Panc1 (cell line): ENCODE measurements at regions not wholly inside any gene's neighbourhood (a gene's known extent, or its start where the extent isn't known, plus 50 kb on each side); places are given as distances from the start of the nearest gene placed in this dataset.

Source experiments
- ATAC-seq: fragments of 200-7000 bp; cut with Tn5 transposase; 2 replicates; pipeline ENCODE4 v1.9.1; 2020; ENCODE audit warnings: mild to moderate bottlenecking, moderate library complexity
- BruUV-seq: library from RNA; stranded (reverse); fragments of 400-500 nt; replicated peaks from 2 replicates; lab custom pipeline; 2021; lab: Mats Ljungman, UMichigan
- CTCF ChIA-PET: fragments of 300-600 bp; sonication (Branson Sonifier 250); formaldehyde crosslinking; loops from one replicate; lab custom pipeline; 2022; ENCODE audit warnings: antibody characterized with exemption; lab: Charles Lee
- POLR2A ChIA-PET: fragments of 300-600 bp; sonication (Branson Sonifier 250); formaldehyde crosslinking; loops from one replicate; lab custom pipeline; 2022; ENCODE audit warnings: antibody characterized with exemption; lab: Charles Lee
- DNase-seq: peaks from one replicate; pipeline ENCODE4 v3.0.0-alpha.2; 2010; ENCODE audit warnings: low read depth, low spot score
- H3K27ac ChIP-seq: 2 replicates; pipeline ENCODE4 v1.5.1; 2011; ENCODE audit warnings: mild to moderate bottlenecking, low read length, inconsistent platforms
- H3K27me3 ChIP-seq: fragments of 200-500 bp; sonication (Bioruptor generic); 2 replicates; pipeline ENCODE4 v1.6.0; 2014; ENCODE audit warnings: low read length, inconsistent platforms; ENCODE audit not compliant: control insufficient read depth, insufficient read depth
- H3K36me3 ChIP-seq: fragments of 200-500 bp; sonication (Bioruptor generic); 2 replicates; pipeline ENCODE4 v1.5.1; 2014; ENCODE audit warnings: inconsistent platforms, mild to moderate bottlenecking, low read length, moderate library complexity; ENCODE audit not compliant: control insufficient read depth, insufficient read depth
- H3K4me1 ChIP-seq: 2 replicates; pipeline ENCODE4 v1.5.1; 2011; ENCODE audit warnings: inconsistent platforms, mild to moderate bottlenecking, low read length, moderate library complexity; ENCODE audit not compliant: control insufficient read depth, insufficient read depth
- H3K4me3 ChIP-seq, 2 experiments: 2 replicates each; pipeline ENCODE4 v1.5.1; 2011 to 2012; ENCODE audit warnings: low read depth in 2 of 2, low read length in 2 of 2, mild to moderate bottlenecking in 2 of 2, inconsistent platforms in 1 of 2, moderate library complexity in 1 of 2
- H3K9me3 ChIP-seq: fragments of 200-500 bp; sonication (Bioruptor generic); 2 replicates; pipeline ENCODE4 v1.5.1; 2014; ENCODE audit warnings: low read depth, mild to moderate bottlenecking, inconsistent platforms, low read length, moderate library complexity; ENCODE audit not compliant: control insufficient read depth, insufficient read depth
- POLR2AphosphoS5 ChIP-seq: IDR thresholded peaks from 2 replicates; pipeline ENCODE4 v1.6.1; 2012; ENCODE audit warnings: mild to moderate bottlenecking, low read depth, low read length, moderate library complexity
- REST ChIP-seq, 2 experiments: IDR thresholded peaks; 2 replicates each; pipeline ENCODE4 v1.6.1; 2011 to 2012; ENCODE audit warnings: low read depth in 2 of 2, control low read depth in 1 of 2, low read length in 1 of 2, mild to moderate bottlenecking in 1 of 2, moderate library complexity in 1 of 2; ENCODE audit not compliant: insufficient read depth in 1 of 2
- SIN3A ChIP-seq: IDR thresholded peaks from 2 replicates; pipeline ENCODE4 v1.6.1; 2012; ENCODE audit warnings: low read depth, mild to moderate bottlenecking, low read length, moderate library complexity, borderline replicate concordance; ENCODE audit not compliant: insufficient read depth
- TCF7L2 ChIP-seq: IDR thresholded peaks from 2 replicates; pipeline ENCODE4 v1.6.1; 2011; ENCODE audit warnings: mild to moderate bottlenecking, low read depth, low read length, inconsistent platforms
- in situ Hi-C: cut with HindIII; loops from 2 replicates; pipeline ENCODE4 v1.10.0; 2016; ENCODE audit warnings: low sequenced_read_pairs, low pct_unique_long_range_greater_than_20kb
- intact Hi-C: fragments of 100-400 bp; cut with micrococcal nuclease; formaldehyde crosslinking; loops from one replicate; pipeline ENCODE4 v1.10.0; 2022; ENCODE audit not compliant: unreplicated experiment
- TF ChIP-seq, protein P1 (sequence below): fragments of 450-650 bp; IDR thresholded peaks from 2 replicates; pipeline ENCODE4 v1.5.1; 2017; ENCODE audit warnings: mild to moderate bottlenecking

DNA sequence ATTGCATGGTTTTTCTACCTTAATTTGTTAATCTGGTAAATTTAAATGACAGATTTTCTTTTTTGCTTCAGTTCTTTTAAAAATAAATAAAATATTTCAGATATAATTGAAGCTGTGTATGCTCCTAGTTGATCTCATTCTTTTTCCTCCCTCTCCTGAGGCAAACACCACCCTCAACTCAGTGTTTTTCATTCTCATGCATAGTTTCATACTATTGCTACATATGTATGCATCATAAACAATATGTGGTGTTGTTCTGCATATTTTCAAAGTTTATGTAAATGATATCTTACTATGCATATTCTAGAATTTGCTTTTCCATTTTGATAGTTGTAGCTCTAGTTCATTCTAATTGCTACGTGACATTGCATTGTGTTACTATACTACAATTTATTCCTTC lies 257.2 kb upstream of the POU3F1 start:
- ChIA-PET POLR2A (no interaction called here), CTCF (no interaction called here)
- BruUV-seq = no TSS peak
- intact Hi-C loops = no loop called here
- TF ChIP-seq, protein P1, sequence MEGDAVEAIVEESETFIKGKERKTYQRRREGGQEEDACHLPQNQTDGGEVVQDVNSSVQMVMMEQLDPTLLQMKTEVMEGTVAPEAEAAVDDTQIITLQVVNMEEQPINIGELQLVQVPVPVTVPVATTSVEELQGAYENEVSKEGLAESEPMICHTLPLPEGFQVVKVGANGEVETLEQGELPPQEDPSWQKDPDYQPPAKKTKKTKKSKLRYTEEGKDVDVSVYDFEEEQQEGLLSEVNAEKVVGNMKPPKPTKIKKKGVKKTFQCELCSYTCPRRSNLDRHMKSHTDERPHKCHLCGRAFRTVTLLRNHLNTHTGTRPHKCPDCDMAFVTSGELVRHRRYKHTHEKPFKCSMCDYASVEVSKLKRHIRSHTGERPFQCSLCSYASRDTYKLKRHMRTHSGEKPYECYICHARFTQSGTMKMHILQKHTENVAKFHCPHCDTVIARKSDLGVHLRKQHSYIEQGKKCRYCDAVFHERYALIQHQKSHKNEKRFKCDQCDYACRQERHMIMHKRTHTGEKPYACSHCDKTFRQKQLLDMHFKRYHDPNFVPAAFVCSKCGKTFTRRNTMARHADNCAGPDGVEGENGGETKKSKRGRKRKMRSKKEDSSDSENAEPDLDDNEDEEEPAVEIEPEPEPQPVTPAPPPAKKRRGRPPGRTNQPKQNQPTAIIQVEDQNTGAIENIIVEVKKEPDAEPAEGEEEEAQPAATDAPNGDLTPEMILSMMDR = no peak
- TF ChIP-seq POLR2AphosphoS5 (no peak), SIN3A (no peak), REST (IDR thresholded peaks at IDR 0.05; ENCODE audit: insufficient read depth in 1 of 2, low read depth in 2 of 2, low read length in 1 of 2) (no peak), TCF7L2 (no peak)
- no peaks in the 10 kb centered on the region for H3K9me3 ChIP-seq
- in situ Hi-C loops = no loop called here
- H3K4me1 ChIP-seq = no peaks in the 10 kb centered on the region
- H3K4me3 ChIP-seq = no peak overlapping the region
- ATAC-seq (no peak), DNase-seq (no peak)
- H3K36me3 ChIP-seq = no peaks in the 10 kb centered on the region
- peaks cover 24% of the 10 kb centered on the region; the same call in 1 of the 2 replicates for H3K27me3 ChIP-seq
- no peak overlapping the region for H3K27ac ChIP-seq

- in situ Hi-C loops (no loop called here), intact Hi-C loops (no loop called here)
- Histone ChIP-seq H3K4me1 (no peaks in the 10 kb centered on the region), H3K27ac (no peak overlapping the region), H3K27me3 (peaks cover 18% of the 10 kb centered on the region; the same call in 1 of the 2 replicates), H3K9me3 (no peaks in the 10 kb centered on the region), H3K36me3 (no peaks in the 10 kb centered on the region), H3K4me3 (no peak overlapping the region)
- DNase-seq (no peak), ATAC-seq (peak; percentile 60; the same call in 1 of the 2 replicates)
- CTCF ChIA-PET = no interaction called here
- POLR2A ChIA-PET = no interaction called here
- TF ChIP-seq TCF7L2 = no peak
- no peak for TF ChIP-seq POLR2AphosphoS5
- TF ChIP-seq SIN3A = no peak
- TF ChIP-seq, protein P1 = no peak
- TF ChIP-seq REST (IDR thresholded peaks at IDR 0.05; ENCODE audit: insufficient read depth in 1 of 2, low read depth in 2 of 2, low read length in 1 of 2) = no peak
- BruUV-seq = no TSS peak
These were observed 254.4 kb upstream of the POU3F1 start for GRCh38 chr1:38301040-38301439.
